Thyroid gland (tissue), 4 donors: ENCODE measurements at regions not wholly inside any gene's neighbourhood (a gene's known extent, or its start where the extent isn't known, plus 50 kb on each side); places are given as distances from the start of the nearest gene placed in this dataset.

ENCODE experiments used
- POLR2A ChIP-seq, 2 donors: fragments of 450-650 bp; IDR thresholded peaks; one replicate each; pipeline ENCODE4 v1.6.1; 2017; ENCODE audit warnings: antibody characterized with exemption in 2 of 2, mild to moderate bottlenecking in 2 of 2, moderate library complexity in 1 of 2
- TF ChIP-seq, protein P1 (sequence below), 6 experiments: fragments of 200-600 bp in 3 of 6; fragments of 450-650 bp in 3 of 6; sonication (generic) in 3 of 6; IDR thresholded peaks; one replicate each; pipeline ENCODE4 v1.5.1; 2016 to 2019; ENCODE audit warnings: antibody characterized with exemption in 6 of 6, mild to moderate bottlenecking in 2 of 6, inconsistent platforms in 1 of 6, moderate library complexity in 1 of 6

DNA sequence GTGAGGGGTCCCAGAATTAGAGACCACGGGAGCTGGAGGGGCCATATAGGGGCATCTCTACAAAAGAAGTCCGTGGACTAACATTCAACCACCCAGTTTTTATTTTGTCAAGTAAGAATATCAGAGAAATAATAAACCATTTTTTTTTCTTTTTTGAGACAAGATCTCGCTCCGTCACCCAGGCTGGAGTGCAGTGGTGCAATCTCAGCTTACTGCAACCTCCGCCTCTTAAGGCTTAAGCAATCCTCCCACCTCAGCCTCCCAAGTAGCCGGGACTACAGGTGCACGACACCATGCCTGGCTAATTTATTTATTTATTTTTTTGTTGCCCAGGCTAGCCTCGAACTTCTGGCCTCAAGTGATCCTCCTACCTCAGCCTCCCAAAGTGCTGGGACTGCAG is 82.7 kb downstream of the ZFP36L2 start:
- no peak for TF ChIP-seq POLR2A (IDR thresholded peaks at IDR 0.05)
- TF ChIP-seq, protein P1, sequence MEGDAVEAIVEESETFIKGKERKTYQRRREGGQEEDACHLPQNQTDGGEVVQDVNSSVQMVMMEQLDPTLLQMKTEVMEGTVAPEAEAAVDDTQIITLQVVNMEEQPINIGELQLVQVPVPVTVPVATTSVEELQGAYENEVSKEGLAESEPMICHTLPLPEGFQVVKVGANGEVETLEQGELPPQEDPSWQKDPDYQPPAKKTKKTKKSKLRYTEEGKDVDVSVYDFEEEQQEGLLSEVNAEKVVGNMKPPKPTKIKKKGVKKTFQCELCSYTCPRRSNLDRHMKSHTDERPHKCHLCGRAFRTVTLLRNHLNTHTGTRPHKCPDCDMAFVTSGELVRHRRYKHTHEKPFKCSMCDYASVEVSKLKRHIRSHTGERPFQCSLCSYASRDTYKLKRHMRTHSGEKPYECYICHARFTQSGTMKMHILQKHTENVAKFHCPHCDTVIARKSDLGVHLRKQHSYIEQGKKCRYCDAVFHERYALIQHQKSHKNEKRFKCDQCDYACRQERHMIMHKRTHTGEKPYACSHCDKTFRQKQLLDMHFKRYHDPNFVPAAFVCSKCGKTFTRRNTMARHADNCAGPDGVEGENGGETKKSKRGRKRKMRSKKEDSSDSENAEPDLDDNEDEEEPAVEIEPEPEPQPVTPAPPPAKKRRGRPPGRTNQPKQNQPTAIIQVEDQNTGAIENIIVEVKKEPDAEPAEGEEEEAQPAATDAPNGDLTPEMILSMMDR (IDR thresholded peaks at IDR 0.05), result no peak
